ENCODE measurements at regions not wholly inside any gene's neighbourhood (a gene's known extent, or its start where the extent isn't known, plus 50 kb on each side); places are given as distances from the start of the nearest gene placed in this dataset.

GRCh38 chr7:156580036-156580435 is 60.5 kb upstream of the RNF32 start:
- Histone ChIP-seq H3K4me3 (no peak overlapping the region), H3K27ac (no peak overlapping the region), H3K9me3 (no peaks in the 10 kb centered on the region), H3K4me1 (no peaks in the 10 kb centered on the region), H3K36me3 (no peaks in the 10 kb centered on the region), H3K27me3 (no peaks in the 10 kb centered on the region)
- intact Hi-C loops (cut with DNase I; ENCODE audit: low total_unique reads): no loop called here
- TF ChIP-seq CTCF (IDR thresholded peaks at IDR 0.05): no peak
- DNase-seq: no peak

DNA sequence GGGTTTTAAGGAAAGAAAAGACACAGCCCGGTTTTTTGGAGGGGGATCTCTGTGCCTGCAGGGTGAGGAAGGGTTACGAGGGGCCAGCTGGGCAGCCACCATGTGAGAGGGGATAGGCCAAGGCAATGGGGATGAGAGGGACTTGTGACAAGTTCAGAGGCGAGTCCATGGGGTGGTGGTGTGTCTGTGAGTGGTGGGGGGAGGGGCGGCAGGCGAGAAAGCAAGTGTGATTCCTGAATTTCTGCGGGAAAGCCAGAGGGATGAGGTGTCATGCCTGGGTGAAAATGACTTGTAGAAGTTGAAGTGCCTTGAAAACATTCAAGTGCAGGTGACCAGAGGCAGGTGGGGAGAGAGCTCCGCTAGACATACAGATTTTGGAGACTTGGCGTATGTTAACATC is 61.0 kb upstream of the RNF32 start:
- H3K27me3 ChIP-seq: no peaks in the 10 kb centered on the region
- no peaks in the 10 kb centered on the region for H3K4me1 ChIP-seq
- no peaks in the 10 kb centered on the region for H3K9me3 ChIP-seq
- H3K27ac ChIP-seq: no peak overlapping the region
- intact Hi-C loops (cut with DNase I; ENCODE audit: low total_unique reads): no loop called here
- TF ChIP-seq CTCF (IDR thresholded peaks at IDR 0.05): no peak
- DNase-seq: no peak
- no peaks in the 10 kb centered on the region for H3K36me3 ChIP-seq
- H3K4me3 ChIP-seq: no peak overlapping the region

DNA sequence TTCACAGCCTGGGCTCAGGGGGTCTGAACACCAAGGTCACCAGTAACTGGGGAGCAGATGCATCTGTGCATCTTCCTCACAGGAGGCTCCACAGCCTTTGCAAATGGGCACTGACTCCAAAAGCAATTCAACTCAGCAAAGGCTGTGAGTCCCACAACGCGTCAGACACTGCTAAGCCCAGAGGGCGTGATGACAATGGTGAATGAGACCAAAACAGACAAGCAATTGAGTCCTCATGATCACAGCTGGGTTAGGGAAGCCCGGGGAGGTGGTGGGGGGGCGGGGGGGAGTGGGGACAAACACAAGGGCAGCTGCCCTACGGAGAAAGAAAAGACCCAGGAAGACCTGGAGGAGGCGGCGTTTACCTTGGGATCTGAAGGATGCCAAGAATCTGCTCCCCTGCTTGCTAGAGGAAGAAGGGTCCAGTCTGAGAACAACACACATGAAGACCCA is 61.6 kb upstream of the RNF32 start:
- H3K4me1 ChIP-seq: no peaks in the 10 kb centered on the region
- H3K27ac ChIP-seq: no peak overlapping the region
- no peaks in the 10 kb centered on the region for H3K27me3 ChIP-seq
- H3K4me3 ChIP-seq: no peak overlapping the region
- no peaks in the 10 kb centered on the region for H3K9me3 ChIP-seq
- H3K36me3 ChIP-seq: no peaks in the 10 kb centered on the region
- DNase-seq: no peak
- no peak for TF ChIP-seq CTCF (IDR thresholded peaks at IDR 0.05)
- intact Hi-C loops (cut with DNase I; ENCODE audit: low total_unique reads): no loop called here

DNA sequence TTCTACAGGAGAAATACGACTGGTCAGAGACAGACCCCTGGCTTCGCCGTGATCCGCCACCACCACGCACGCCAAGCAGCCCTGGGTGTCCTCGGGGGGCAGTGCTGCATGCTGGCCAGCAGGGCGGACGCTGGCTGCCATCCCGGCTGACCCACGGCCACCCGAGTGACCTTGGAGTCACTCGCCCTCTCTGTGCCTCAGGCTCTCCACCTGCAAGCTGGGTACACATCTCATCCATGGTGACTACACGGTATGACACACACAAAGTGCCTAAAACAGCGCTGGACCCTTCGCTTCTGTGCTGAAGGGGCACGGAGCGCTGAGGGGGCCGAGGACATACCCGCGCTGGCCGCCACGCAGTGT is 62.0 kb upstream of the RNF32 start:
- intact Hi-C loops (cut with DNase I; ENCODE audit: low total_unique reads): no loop called here
- no peak for DNase-seq
- H3K27me3 ChIP-seq: no peaks in the 10 kb centered on the region
- H3K4me3 ChIP-seq: no peak overlapping the region
- no peaks in the 10 kb centered on the region for H3K9me3 ChIP-seq
- no peak overlapping the region for H3K27ac ChIP-seq
- no peak for TF ChIP-seq CTCF (IDR thresholded peaks at IDR 0.05)
- no peaks in the 10 kb centered on the region for H3K36me3 ChIP-seq
- no peaks in the 10 kb centered on the region for H3K4me1 ChIP-seq

- H3K9me3 ChIP-seq: no peaks in the 10 kb centered on the region
- no peaks in the 10 kb centered on the region for H3K4me1 ChIP-seq
- intact Hi-C loops (cut with DNase I; ENCODE audit: low total_unique reads): no loop called here
- no peaks in the 10 kb centered on the region for H3K36me3 ChIP-seq
- no peak overlapping the region for H3K4me3 ChIP-seq
- TF ChIP-seq CTCF (IDR thresholded peaks at IDR 0.05): no peak
- H3K27me3 ChIP-seq: no peaks in the 10 kb centered on the region
- no peak for DNase-seq
- no peak overlapping the region for H3K27ac ChIP-seq
Measured at GRCh38 chr7:156577645-156578577, 62.7 kb upstream of the RNF32 start.
